OCI-LY3 (cell line): ENCODE measurements at regions not wholly inside any gene's neighbourhood (a gene's known extent, or its start where the extent isn't known, plus 50 kb on each side); places are given as distances from the start of the nearest gene placed in this dataset.

Source experiments
- CTCF ChIP-seq: fragments of 200-600, 300-600 bp; sonication (generic); IDR thresholded peaks from 2 replicates; pipeline ENCODE4 v1.5.1; 2014; ENCODE audit warnings: antibody characterized with exemption, low read length, low read depth
- EZH2phosphoT487 ChIP-seq: fragments of 200-600 bp; shearing (Covaris generic); IDR thresholded peaks from 2 replicates; pipeline ENCODE4 v1.6.1; 2018; ENCODE audit warnings: antibody characterized with exemption, mixed run types, low read depth

- TF ChIP-seq CTCF (no peak), EZH2phosphoT487 (no peak)
These were observed 180.2 kb downstream of the EPM2A start for GRCh38 chr6:145555084-145555483.
